ENCODE measurements at regions not wholly inside any gene's neighbourhood (a gene's known extent, or its start where the extent isn't known, plus 50 kb on each side); places are given as distances from the start of the nearest gene placed in this dataset.

DNA sequence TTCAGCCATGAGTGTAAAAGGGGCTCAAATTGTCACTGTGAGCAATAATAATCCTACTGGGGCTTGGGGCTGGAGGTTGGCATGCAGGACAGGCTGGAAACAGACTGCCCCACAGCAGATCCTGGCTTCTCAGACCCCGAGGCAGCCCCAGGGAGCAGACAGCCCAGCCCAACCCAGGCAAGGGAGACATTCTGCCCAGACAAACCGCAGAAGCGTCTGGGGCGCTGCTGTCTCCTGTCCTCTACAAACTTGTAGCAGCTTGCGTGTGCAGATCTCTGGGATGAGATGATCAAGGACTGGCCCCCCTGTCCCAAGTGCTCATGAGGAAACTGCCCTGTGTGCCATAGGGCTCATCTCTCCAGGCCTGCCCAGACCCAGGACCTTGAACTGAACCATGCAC is 84.6 kb downstream of the MAFB start:
- no peak overlapping the region for H2AFZ ChIP-seq (ENCODE audit: low read depth, low read length)
- dilution Hi-C loops (cut with MboI; ENCODE audit: extremely low pct_ligation_motif_present, low sequenced_read_pairs) (no loop called here), intact Hi-C loops (cut with micrococcal nuclease) (no loop called here)
- H3K4me2 ChIP-seq (ENCODE audit: insufficient read depth, low read length), result no peak overlapping the region
- no TSS peak for BruUV-seq (replicated peaks)
- peaks cover 0 to 4% of the 10 kb centered on the region in 2 experiments for H3K27me3 ChIP-seq (ENCODE audit: control insufficient read depth in 2 of 2, insufficient read depth in 2 of 2, low read length in 2 of 2)
- TF ChIP-seq POLR2A (IDR thresholded peaks at IDR 0.05; ENCODE audit: low read depth, low read length) (no peak), MYC (IDR thresholded peaks at IDR 0.05; ENCODE audit: low read depth, low read length) (no peak), POLR2AphosphoS5 (IDR thresholded peaks at IDR 0.05; ENCODE audit: insufficient read depth, low read depth, low read length) (no peak), FOS (IDR thresholded peaks at IDR 0.05; ENCODE audit: borderline replicate concordance, insufficient read depth, low read length) (no peak), JUN (IDR thresholded peaks at IDR 0.05; ENCODE audit: borderline replicate concordance, insufficient read depth, insufficient read length, low read depth) (no peak), GATA2 (IDR thresholded peaks at IDR 0.05; ENCODE audit: insufficient read depth, insufficient read length, low read depth, low read length) (no peak), MAX (IDR thresholded peaks at IDR 0.05; ENCODE audit: insufficient read depth, insufficient read length) (no peak), EZH2 (IDR thresholded peaks at IDR 0.05; ENCODE audit: borderline replicate concordance, low read depth, low read length, severe bottlenecking) (no peak)
- TF ChIP-seq, protein P1, sequence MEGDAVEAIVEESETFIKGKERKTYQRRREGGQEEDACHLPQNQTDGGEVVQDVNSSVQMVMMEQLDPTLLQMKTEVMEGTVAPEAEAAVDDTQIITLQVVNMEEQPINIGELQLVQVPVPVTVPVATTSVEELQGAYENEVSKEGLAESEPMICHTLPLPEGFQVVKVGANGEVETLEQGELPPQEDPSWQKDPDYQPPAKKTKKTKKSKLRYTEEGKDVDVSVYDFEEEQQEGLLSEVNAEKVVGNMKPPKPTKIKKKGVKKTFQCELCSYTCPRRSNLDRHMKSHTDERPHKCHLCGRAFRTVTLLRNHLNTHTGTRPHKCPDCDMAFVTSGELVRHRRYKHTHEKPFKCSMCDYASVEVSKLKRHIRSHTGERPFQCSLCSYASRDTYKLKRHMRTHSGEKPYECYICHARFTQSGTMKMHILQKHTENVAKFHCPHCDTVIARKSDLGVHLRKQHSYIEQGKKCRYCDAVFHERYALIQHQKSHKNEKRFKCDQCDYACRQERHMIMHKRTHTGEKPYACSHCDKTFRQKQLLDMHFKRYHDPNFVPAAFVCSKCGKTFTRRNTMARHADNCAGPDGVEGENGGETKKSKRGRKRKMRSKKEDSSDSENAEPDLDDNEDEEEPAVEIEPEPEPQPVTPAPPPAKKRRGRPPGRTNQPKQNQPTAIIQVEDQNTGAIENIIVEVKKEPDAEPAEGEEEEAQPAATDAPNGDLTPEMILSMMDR (IDR thresholded peaks at IDR 0.05; ENCODE audit: extremely low read depth in 1 of 2, insufficient read depth in 1 of 2, low read depth in 1 of 2, low read length in 2 of 2), result no peak
- CTCF ChIA-PET, result no interaction called here
- no peak overlapping the region for H3K9ac ChIP-seq (replicated peaks; ENCODE audit: extremely low read depth, insufficient read depth, low read length)
- no peaks in the 10 kb centered on the region for H3K79me2 ChIP-seq (ENCODE audit: control insufficient read depth, insufficient read depth, low read length)
- H3K27ac ChIP-seq (ENCODE audit: insufficient read depth, low read depth, low read length), result no peak overlapping the region
- no peaks in the 10 kb centered on the region for H3K4me1 ChIP-seq (ENCODE audit: control insufficient read depth, extremely low read depth, insufficient read depth, low read length)
- H3K4me3 ChIP-seq (replicated peaks in 1 of 3; ENCODE audit: insufficient read depth in 1 of 3, low read depth in 1 of 3, low read length in 3 of 3), result no peak overlapping the region
- no peaks in the 10 kb centered on the region for H4K20me1 ChIP-seq (replicated peaks; ENCODE audit: control insufficient read depth, extremely low read depth, insufficient read depth, low read length)
- DNase-seq (ENCODE audit: low read depth, low spot score), result no peak
- no peaks in the 10 kb centered on the region for H3K36me3 ChIP-seq (ENCODE audit: control insufficient read depth in 2 of 2, extremely low read depth in 1 of 2, insufficient read depth in 2 of 2, low read length in 2 of 2)
- POLR2A ChIA-PET, result no interaction called here
- no peak for FAIRE-seq
- no peaks in the 10 kb centered on the region for H3K9me1 ChIP-seq (replicated peaks; ENCODE audit: control insufficient read depth, extremely low read depth, insufficient read depth, low read length)
- no peaks in the 10 kb centered on the region for H3K9me3 ChIP-seq (replicated peaks; ENCODE audit: control insufficient read depth, insufficient read depth, low read length)
